Caco-2 (cell line): ENCODE measurements at regions not wholly inside any gene's neighbourhood (a gene's known extent, or its start where the extent isn't known, plus 50 kb on each side); places are given as distances from the start of the nearest gene placed in this dataset.

Experiments
- BruUV-seq: library from RNA; stranded (reverse); fragments of 400-500 nt; replicated peaks from 2 replicates; lab custom pipeline; 2021; lab: Mats Ljungman, UMichigan
- CTCF ChIA-PET: fragments of 300-600 bp; sonication (Branson Sonifier 250); formaldehyde crosslinking; loops from one replicate; lab custom pipeline; 2022; ENCODE audit warnings: antibody characterized with exemption; lab: Charles Lee
- POLR2A ChIA-PET: fragments of 300-600 bp; sonication (Branson Sonifier 250); formaldehyde crosslinking; loops from one replicate; lab custom pipeline; 2022; ENCODE audit warnings: antibody characterized with exemption; lab: Charles Lee
- DNase-seq, 2 experiments: peaks; one replicate each; pipeline versions ENCODE4 v3.0.0 to v3.0.0-alpha.2; 2020 to 2022
- H3K27me3 ChIP-seq: replicated peaks from 2 replicates; pipeline ENCODE4 v1.6.0; 2011; ENCODE audit warnings: low read length; ENCODE audit not compliant: control insufficient read depth, insufficient read depth
- H3K36me3 ChIP-seq: 2 replicates; pipeline ENCODE4 v1.5.1; 2011; ENCODE audit warnings: low read length; ENCODE audit not compliant: control insufficient read depth, insufficient read depth
- H3K4me1 ChIP-seq: fragments of 250-450 bp; sonication (Bioruptor Pico); 2 replicates; pipeline ENCODE4 v1.5.1; 2020; ENCODE audit warnings: mild to moderate bottlenecking
- H3K4me3 ChIP-seq: 2 replicates; pipeline ENCODE4 v1.5.1; 2011; ENCODE audit warnings: low read depth, mild to moderate bottlenecking, control low read depth, low read length
- H3K9me3 ChIP-seq: fragments of 250-450 bp; sonication (Bioruptor Pico); 2 replicates; pipeline ENCODE4 v1.5.1; 2020; ENCODE audit warnings: mild to moderate bottlenecking, moderate library complexity
- H3K27ac Mint-ChIP-seq: one replicate; pipeline ENCODE4 v1.8.0; 2022; ENCODE audit warnings: mixed read lengths; ENCODE audit not compliant: unreplicated experiment
- H3K27me3 Mint-ChIP-seq: one replicate; pipeline ENCODE4 v1.8.0; 2022; ENCODE audit warnings: mixed read lengths; ENCODE audit not compliant: insufficient read depth, unreplicated experiment
- H3K36me3 Mint-ChIP-seq: one replicate; pipeline ENCODE4 v1.8.0; 2022; ENCODE audit warnings: mild to moderate bottlenecking, mixed read lengths; ENCODE audit not compliant: insufficient read depth, unreplicated experiment
- H3K4me1 Mint-ChIP-seq: one replicate; pipeline ENCODE4 v1.8.0; 2022; ENCODE audit warnings: low read depth, mixed read lengths; ENCODE audit not compliant: unreplicated experiment
- H3K4me3 Mint-ChIP-seq: one replicate; pipeline ENCODE4 v1.8.0; 2022; ENCODE audit warnings: mild to moderate bottlenecking, moderate library complexity, mixed read lengths; ENCODE audit not compliant: unreplicated experiment
- H3K9me3 Mint-ChIP-seq: one replicate; pipeline ENCODE4 v1.8.0; 2022; ENCODE audit warnings: mixed read lengths; ENCODE audit not compliant: unreplicated experiment
- CTCF ChIP-seq, 2 experiments: fragments of 200-600 bp in 1 of 2; IDR thresholded peaks; 1 replicate in 1 of 2; 2 replicates in 1 of 2; pipeline versions ENCODE4 v1.5.1 to v1.8.0; 2011 to 2022; ENCODE audit warnings: antibody characterized with exemption in 1 of 2, control low read depth in 1 of 2, inconsistent platforms in 1 of 2, low read depth in 1 of 2, low read length in 1 of 2, mild to moderate bottlenecking in 1 of 2, moderate library complexity in 1 of 2; ENCODE audit not compliant: insufficient read depth in 1 of 2, severe bottlenecking in 1 of 2, unreplicated experiment in 1 of 2
- intact Hi-C: fragments of 100-400 bp; cut with micrococcal nuclease; formaldehyde crosslinking; loops from one replicate; pipeline ENCODE4 v1.10.0; 2022; ENCODE audit not compliant: unreplicated experiment

GRCh38 chr10:42112331-42113157 is 525.8 kb downstream of the ZNF33B start:
- no peak for TF ChIP-seq CTCF (IDR thresholded peaks at IDR 0.05; ENCODE audit: insufficient read depth in 1 of 2, low read depth in 1 of 2, low read length in 1 of 2, severe bottlenecking in 1 of 2, unreplicated experiment in 1 of 2)
- no peaks in the 10 kb centered on the region for H3K36me3 Mint-ChIP-seq
- ChIA-PET POLR2A (no interaction called here), CTCF (no interaction called here)
- no peaks in the 10 kb centered on the region for H3K27me3 Mint-ChIP-seq
- Histone ChIP-seq H3K27me3 (no peaks in the 10 kb centered on the region), H3K4me1 (no peaks in the 10 kb centered on the region), H3K9me3 (no peaks in the 10 kb centered on the region), H3K4me3 (no peak overlapping the region), H3K36me3 (no peaks in the 10 kb centered on the region)
- no peak overlapping the region for H3K27ac Mint-ChIP-seq
- no peak overlapping the region for H3K4me3 Mint-ChIP-seq
- BruUV-seq, result no TSS peak
- no peaks in the 10 kb centered on the region for H3K4me1 Mint-ChIP-seq
- intact Hi-C loops, result no loop called here
- H3K9me3 Mint-ChIP-seq, result peaks cover 21% of the 10 kb centered on the region
- DNase-seq, result no peak

GRCh38 chr10:42111661-42112330 is 526.6 kb downstream of the ZNF33B start:
- Mint-ChIP-seq H3K27me3 (no peaks in the 10 kb centered on the region), H3K4me1 (no peaks in the 10 kb centered on the region), H3K9me3 (peaks cover 13% of the 10 kb centered on the region), H3K27ac (no peak overlapping the region), H3K4me3 (no peak overlapping the region), H3K36me3 (no peaks in the 10 kb centered on the region)
- no peaks in the 10 kb centered on the region for H3K27me3 ChIP-seq
- TF ChIP-seq CTCF (IDR thresholded peaks at IDR 0.05; ENCODE audit: insufficient read depth in 1 of 2, low read depth in 1 of 2, low read length in 1 of 2, severe bottlenecking in 1 of 2, unreplicated experiment in 1 of 2), result no peak
- no TSS peak for BruUV-seq
- POLR2A ChIA-PET, result no interaction called here
- no peaks in the 10 kb centered on the region for H3K36me3 ChIP-seq
- no peaks in the 10 kb centered on the region for H3K9me3 ChIP-seq
- H3K4me3 ChIP-seq, result no peak overlapping the region
- no peak for DNase-seq
- no peaks in the 10 kb centered on the region for H3K4me1 ChIP-seq
- CTCF ChIA-PET, result no interaction called here
- intact Hi-C loops, result no loop called here

- CTCF ChIA-PET, result no interaction called here
- POLR2A ChIA-PET, result no interaction called here
- peaks cover 13% of the 10 kb centered on the region for H3K9me3 Mint-ChIP-seq
- Histone ChIP-seq H3K9me3 (no peaks in the 10 kb centered on the region), H3K4me1 (no peaks in the 10 kb centered on the region), H3K4me3 (no peak overlapping the region), H3K36me3 (no peaks in the 10 kb centered on the region), H3K27me3 (no peaks in the 10 kb centered on the region)
- H3K27ac Mint-ChIP-seq, result no peak overlapping the region
- no peaks in the 10 kb centered on the region for H3K36me3 Mint-ChIP-seq
- H3K27me3 Mint-ChIP-seq, result no peaks in the 10 kb centered on the region
- no peaks in the 10 kb centered on the region for H3K4me1 Mint-ChIP-seq
- intact Hi-C loops, result no loop called here
- H3K4me3 Mint-ChIP-seq, result no peak overlapping the region
- no peak for DNase-seq
- TF ChIP-seq CTCF (IDR thresholded peaks at IDR 0.05; ENCODE audit: insufficient read depth in 1 of 2, low read depth in 1 of 2, low read length in 1 of 2, severe bottlenecking in 1 of 2, unreplicated experiment in 1 of 2), result no peak
- no TSS peak for BruUV-seq
Observed at GRCh38 chr10:42111076-42111475, 527.3 kb downstream of the ZNF33B start.
